Stimulated activated naive CD8-positive, alpha-beta T cell treated with anti-CD3 and anti-CD28 coated beads, Interleukin-15, amount 100 ng/mL, for 72 hours (primary cell): ENCODE measurements at regions not wholly inside any gene's neighbourhood (a gene's known extent, or its start where the extent isn't known, plus 50 kb on each side); places are given as distances from the start of the nearest gene placed in this dataset.
"Not testable (repeated sequence)": the region's sequence is repeated elsewhere in the genome, so short reads cannot be mapped to it uniquely, and the experiment has no call there.

Experiments used
- ATAC-seq: fragments of 150-1000 bp; cut with Tn5 transposase; 2 replicates; pipeline ENCODE4 v1.10.0; 2021; ENCODE audit warnings: mild to moderate bottlenecking, moderate library complexity
- DNase-seq, 2 donors: peaks; one replicate each; pipeline ENCODE4 v3.0.0; 2021 to 2022
- H3K27ac Mint-ChIP-seq, 2 donors: one replicate each; pipeline ENCODE4 v1.8.0; 2022; ENCODE audit warnings: mild to moderate bottlenecking in 2 of 2, mixed read lengths in 2 of 2, moderate library complexity in 2 of 2
- H3K27me3 Mint-ChIP-seq: one replicate; pipeline ENCODE4 v1.8.0; 2022; ENCODE audit warnings: mixed read lengths
- H3K4me1 Mint-ChIP-seq: one replicate; pipeline ENCODE4 v1.8.0; 2022; ENCODE audit warnings: mild to moderate bottlenecking, mixed read lengths
- H3K4me3 Mint-ChIP-seq, 2 donors: one replicate each; pipeline ENCODE4 v1.8.0; 2022; ENCODE audit warnings: mild to moderate bottlenecking in 2 of 2, mixed read lengths in 2 of 2, moderate library complexity in 1 of 2
- H3K9me3 Mint-ChIP-seq, 2 donors: one replicate each; pipeline ENCODE4 v1.8.0; 2022; ENCODE audit warnings: mixed read lengths in 2 of 2

GRCh38 chr13:37986811-37987210 lies 117.2 kb upstream of the TRPC4 start:
- H3K27ac Mint-ChIP-seq = no peak overlapping the region
- no peaks in the 10 kb centered on the region for H3K9me3 Mint-ChIP-seq
- no peaks in the 10 kb centered on the region for H3K4me1 Mint-ChIP-seq
- no peak for ATAC-seq
- no peak overlapping the region for H3K4me3 Mint-ChIP-seq
- no peaks in the 10 kb centered on the region for H3K27me3 Mint-ChIP-seq
- DNase-seq = no peak

- Mint-ChIP-seq H3K4me3 (no peak overlapping the region), H3K4me1 (no peaks in the 10 kb centered on the region), H3K27ac (no peak overlapping the region), H3K9me3 (no peaks in the 10 kb centered on the region), H3K27me3 (no peaks in the 10 kb centered on the region)
- DNase-seq = no peak
- no peak for ATAC-seq
These were observed 115.7 kb upstream of the TRPC4 start for GRCh38 chr13:37985281-37985680.

- Mint-ChIP-seq H3K27me3 (no peaks in the 10 kb centered on the region), H3K4me1 (no peaks in the 10 kb centered on the region), H3K9me3 (no peaks in the 10 kb centered on the region), H3K27ac (no peak overlapping the region), H3K4me3 (no peak overlapping the region)
- DNase-seq (no peak), ATAC-seq (no peak)
These were observed 114.8 kb upstream of the TRPC4 start for GRCh38 chr13:37984357-37984756.

GRCh38 chr13:37981932-37982331 lies 112.4 kb upstream of the TRPC4 start:
- no peak for DNase-seq
- ATAC-seq = no peak
- Mint-ChIP-seq H3K9me3 (no peaks in the 10 kb centered on the region), H3K27me3 (no peaks in the 10 kb centered on the region), H3K4me1 (no peaks in the 10 kb centered on the region), H3K4me3 (no peak overlapping the region), H3K27ac (no peak overlapping the region)

- Mint-ChIP-seq H3K27ac (no peak overlapping the region), H3K4me1 (no peaks in the 10 kb centered on the region), H3K27me3 (no peaks in the 10 kb centered on the region), H3K9me3 (peaks cover 0 to 2% of the 10 kb centered on the region in 2 donors), H3K4me3 (no peak overlapping the region)
- ATAC-seq = no peak
- no peak for DNase-seq
These were observed 109.1 kb upstream of the TRPC4 start for GRCh38 chr13:37978680-37979079.

- no peak overlapping the region for H3K27ac Mint-ChIP-seq
- no peak overlapping the region for H3K4me3 Mint-ChIP-seq
These were observed 99.0 kb upstream of the TRPC4 start for GRCh38 chr13:37968555-37968954.

GRCh38 chr13:37966266-37966665 lies 96.7 kb upstream of the TRPC4 start:
- ATAC-seq (no peak), DNase-seq (no peak)
- H3K27ac Mint-ChIP-seq = no peak overlapping the region
- H3K27me3 Mint-ChIP-seq = no peaks in the 10 kb centered on the region
- no peaks in the 10 kb centered on the region for H3K4me1 Mint-ChIP-seq
- peaks cover 5 to 11% of the 10 kb centered on the region in 2 donors for H3K9me3 Mint-ChIP-seq
- no peak overlapping the region for H3K4me3 Mint-ChIP-seq

More at GRCh38 chr13:37968555-37968954, 99.0 kb upstream of the TRPC4 start:
- Mint-ChIP-seq H3K9me3 (peaks cover 8 to 11% of the 10 kb centered on the region in 2 donors), H3K27me3 (no peaks in the 10 kb centered on the region), H3K4me1 (no peaks in the 10 kb centered on the region)
- ATAC-seq (no peak), DNase-seq (no peak)

GRCh38 chr13:37960427-37960826 lies 90.9 kb upstream of the TRPC4 start:
- H3K27me3 Mint-ChIP-seq = no peaks in the 10 kb centered on the region
- H3K9me3 Mint-ChIP-seq = no peaks in the 10 kb centered on the region
- ATAC-seq (no peak), DNase-seq (no peak)
- H3K4me3 Mint-ChIP-seq = no peak overlapping the region
- no peak overlapping the region for H3K27ac Mint-ChIP-seq
- H3K4me1 Mint-ChIP-seq = no peaks in the 10 kb centered on the region

- no peak for ATAC-seq
- no peak overlapping the region for H3K4me3 Mint-ChIP-seq
- no peak for DNase-seq
- H3K9me3 Mint-ChIP-seq = no peaks in the 10 kb centered on the region
- no peaks in the 10 kb centered on the region for H3K27me3 Mint-ChIP-seq
- no peaks in the 10 kb centered on the region for H3K4me1 Mint-ChIP-seq
- H3K27ac Mint-ChIP-seq = no peak overlapping the region
These were observed 89.7 kb upstream of the TRPC4 start for GRCh38 chr13:37959284-37959683.

GRCh38 chr13:37956536-37956935 lies 87.0 kb upstream of the TRPC4 start:
- H3K4me1 Mint-ChIP-seq = no peaks in the 10 kb centered on the region
- ATAC-seq (no peak), DNase-seq (no peak)
- no peaks in the 10 kb centered on the region for H3K9me3 Mint-ChIP-seq
- no peak overlapping the region for H3K4me3 Mint-ChIP-seq
- no peak overlapping the region for H3K27ac Mint-ChIP-seq
- H3K27me3 Mint-ChIP-seq = no peaks in the 10 kb centered on the region

- not testable (repeated sequence) for H3K27ac Mint-ChIP-seq, H3K4me1 Mint-ChIP-seq, DNase-seq, ATAC-seq, H3K9me3 Mint-ChIP-seq, H3K4me3 Mint-ChIP-seq, H3K27me3 Mint-ChIP-seq
These were observed 85.0 kb upstream of the TRPC4 start for GRCh38 chr13:37954597-37954996.

GRCh38 chr13:37954191-37954590 lies 84.6 kb upstream of the TRPC4 start:
- DNase-seq = no peak
- Mint-ChIP-seq H3K27me3 (no peaks in the 10 kb centered on the region), H3K4me3 (no peak overlapping the region), H3K27ac (no peak overlapping the region), H3K9me3 (no peaks in the 10 kb centered on the region), H3K4me1 (no peaks in the 10 kb centered on the region)
- ATAC-seq = no peak

- no peaks in the 10 kb centered on the region for H3K27me3 Mint-ChIP-seq
These were observed 84.1 kb upstream of the TRPC4 start for GRCh38 chr13:37953696-37954095.

GRCh38 chr13:37950016-37950415 lies 80.4 kb upstream of the TRPC4 start:
- ATAC-seq (no peak), DNase-seq (no peak)
- Mint-ChIP-seq H3K27me3 (no peaks in the 10 kb centered on the region), H3K4me3 (no peak overlapping the region), H3K9me3 (no peaks in the 10 kb centered on the region), H3K27ac (no peak overlapping the region), H3K4me1 (no peaks in the 10 kb centered on the region)

More at GRCh38 chr13:37953696-37954095, 84.1 kb upstream of the TRPC4 start:
- Mint-ChIP-seq H3K27ac (no peak overlapping the region), H3K4me3 (no peak overlapping the region), H3K4me1 (no peaks in the 10 kb centered on the region), H3K9me3 (no peaks in the 10 kb centered on the region)
- DNase-seq = no peak
- ATAC-seq = no peak

- H3K4me1 Mint-ChIP-seq = no peaks in the 10 kb centered on the region
- no peak overlapping the region for H3K27ac Mint-ChIP-seq
- DNase-seq (no peak), ATAC-seq (no peak)
- no peaks in the 10 kb centered on the region for H3K9me3 Mint-ChIP-seq
- H3K27me3 Mint-ChIP-seq = no peaks in the 10 kb centered on the region
- H3K4me3 Mint-ChIP-seq = no peak overlapping the region
These were observed 78.0 kb upstream of the TRPC4 start for GRCh38 chr13:37947419-37948140.

- Mint-ChIP-seq H3K9me3 (no peaks in the 10 kb centered on the region), H3K4me3 (no peak overlapping the region), H3K27me3 (no peaks in the 10 kb centered on the region), H3K4me1 (no peaks in the 10 kb centered on the region), H3K27ac (no peak overlapping the region)
- no peak for DNase-seq
- ATAC-seq = no peak
These were observed 76.3 kb upstream of the TRPC4 start for GRCh38 chr13:37945651-37946575.
